T1000 (cell line): ENCODE measurements at regions not wholly inside any gene's neighbourhood (a gene's known extent, or its start where the extent isn't known, plus 50 kb on each side); places are given as distances from the start of the nearest gene placed in this dataset.

Experiments used
- DNase-seq: peaks from one replicate; lab custom pipeline; 2025; ENCODE audit warnings: mixed read lengths; lab: John Stamatoyannopoulos, UW

DNA sequence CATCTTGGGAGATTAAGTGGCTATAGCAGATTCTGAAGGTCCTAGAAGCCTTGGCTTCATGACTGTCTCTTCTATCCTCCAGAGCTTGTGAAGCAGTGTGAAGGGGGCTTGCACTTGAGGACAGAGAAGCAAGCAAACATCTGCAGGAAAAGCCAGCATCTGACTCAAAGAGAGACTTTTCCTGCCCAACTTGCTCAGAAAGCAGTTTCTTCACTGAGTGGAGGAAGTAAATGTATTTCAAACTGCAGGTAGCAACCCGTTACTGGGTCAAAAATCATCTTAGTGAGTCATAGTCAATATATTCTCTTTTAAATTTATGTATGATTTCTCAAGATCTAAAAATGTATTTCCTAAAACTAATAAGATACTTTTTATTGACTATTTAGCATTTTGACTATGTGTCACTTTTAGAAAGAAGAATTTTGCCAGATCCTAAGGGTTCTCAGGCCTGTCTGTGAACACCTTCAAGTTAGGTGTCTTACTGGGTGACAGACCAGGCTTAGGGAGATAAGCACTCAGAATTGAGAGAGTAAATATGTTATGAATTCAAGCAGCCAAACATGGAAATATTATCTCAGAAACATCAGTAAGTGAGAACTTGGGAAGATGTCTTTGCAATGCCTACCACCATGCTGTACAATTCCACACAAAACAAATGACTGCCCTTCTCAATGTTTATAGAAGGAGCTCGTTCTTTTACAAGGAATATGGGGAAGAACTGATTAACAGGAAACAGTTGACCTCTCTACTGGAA is 72.6 kb upstream of the DMAC1 start:
- no peak for DNase-seq

DNA sequence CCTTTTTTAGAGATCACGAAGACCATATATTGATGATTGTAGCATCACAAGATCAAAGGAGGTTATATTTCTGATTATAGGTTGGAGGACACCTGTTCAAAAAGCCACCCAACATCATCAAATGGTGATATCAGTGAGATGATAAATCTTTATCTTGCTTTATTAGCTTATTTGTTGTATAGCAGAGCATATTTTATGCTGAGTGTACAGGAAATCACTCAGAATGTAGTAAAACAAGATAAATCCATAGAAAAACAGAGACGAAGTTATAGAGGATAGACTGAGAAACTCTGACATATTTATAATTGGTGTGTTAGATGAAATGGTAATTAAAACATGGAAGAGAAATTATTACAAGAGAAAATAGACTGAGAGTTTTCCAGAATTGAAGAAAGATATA is 69.8 kb upstream of the DMAC1 start:
- no peak for DNase-seq

DNA sequence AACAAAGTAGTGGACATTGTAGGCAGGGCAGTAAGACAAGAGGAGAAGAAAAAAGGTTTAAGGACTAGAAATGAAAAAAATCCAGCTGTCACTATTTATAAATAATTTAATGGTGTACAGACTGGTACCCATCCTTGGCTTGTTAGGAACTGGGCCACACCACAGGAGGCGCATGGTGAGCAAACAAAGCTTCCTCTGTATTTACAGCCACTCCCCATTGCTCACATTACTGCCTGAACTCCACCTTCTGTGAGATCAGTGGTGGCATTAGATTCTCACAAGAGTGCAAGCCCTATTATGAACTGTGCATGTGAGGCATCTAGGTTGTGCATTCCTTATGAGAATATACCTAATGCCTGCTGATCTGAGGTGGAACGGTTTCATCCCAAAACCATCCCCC is 62.6 kb upstream of the DMAC1 start:
- no peak for DNase-seq

DNA sequence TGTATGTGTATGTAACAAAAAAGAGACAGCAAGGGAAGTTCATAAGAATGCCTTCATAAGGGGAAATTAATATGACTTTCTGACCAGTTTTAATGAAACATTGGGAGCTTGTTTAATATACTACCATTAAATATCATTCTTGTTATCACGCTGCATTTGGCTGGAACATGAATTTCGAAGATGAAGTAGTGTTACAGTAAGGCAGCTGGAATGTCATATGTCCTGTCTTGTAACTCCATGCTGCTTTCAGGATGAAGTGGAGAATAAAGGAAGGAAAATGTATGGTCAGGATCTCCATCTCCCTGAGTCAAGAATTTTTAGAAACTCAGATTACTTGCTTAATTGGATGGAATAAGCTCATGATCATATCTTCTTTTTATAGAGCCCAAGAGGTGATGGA is 61.5 kb upstream of the DMAC1 start:
- DNase-seq = no peak

DNA sequence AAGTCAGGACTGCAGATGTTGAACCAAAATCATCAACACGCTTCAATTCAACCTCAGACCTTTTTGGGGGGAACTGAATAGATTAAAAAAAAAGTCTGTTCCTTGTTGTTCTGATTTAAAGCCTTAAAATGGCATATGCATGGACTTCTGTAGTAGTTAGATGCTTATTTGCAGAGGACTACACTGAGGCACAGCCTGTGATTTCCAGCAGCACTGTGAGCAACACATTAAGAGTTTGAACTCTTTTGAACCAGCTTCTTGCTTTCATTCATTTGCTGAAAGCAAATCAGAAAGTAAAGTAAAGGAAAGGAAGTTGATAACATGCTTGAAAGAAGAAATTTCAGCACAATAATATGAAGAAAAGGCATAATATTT is 60.7 kb upstream of the DMAC1 start:
- no peak for DNase-seq

DNA sequence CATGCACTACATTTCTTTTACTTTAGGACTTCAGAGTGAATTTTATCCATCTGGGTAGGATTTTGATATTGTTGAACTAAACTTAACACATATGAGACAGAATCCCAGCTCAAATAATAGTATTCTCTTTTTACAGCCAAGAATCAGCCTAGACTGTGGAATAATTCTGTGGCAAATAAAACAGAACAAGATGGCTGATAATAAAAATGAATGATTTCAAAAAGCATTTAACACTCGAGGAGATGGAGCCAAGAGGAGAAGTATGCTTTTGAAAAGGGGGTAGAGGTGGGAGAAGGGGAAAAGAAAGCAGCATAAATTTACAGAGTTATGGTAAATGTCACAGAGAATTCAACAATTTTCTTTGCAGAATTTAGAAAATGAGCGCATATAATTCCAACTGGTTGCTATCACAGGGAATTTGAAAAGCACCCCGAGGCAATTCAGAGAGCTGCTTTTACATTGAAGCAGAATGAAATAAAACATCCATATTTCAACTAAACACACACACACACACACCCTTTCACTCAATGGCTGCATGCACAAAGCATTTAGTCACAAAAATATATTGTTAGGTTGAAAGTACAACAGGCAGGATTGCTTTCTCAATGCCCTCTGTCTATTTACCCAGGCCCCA is 60.2 kb upstream of the DMAC1 start:
- no peak for DNase-seq

DNA sequence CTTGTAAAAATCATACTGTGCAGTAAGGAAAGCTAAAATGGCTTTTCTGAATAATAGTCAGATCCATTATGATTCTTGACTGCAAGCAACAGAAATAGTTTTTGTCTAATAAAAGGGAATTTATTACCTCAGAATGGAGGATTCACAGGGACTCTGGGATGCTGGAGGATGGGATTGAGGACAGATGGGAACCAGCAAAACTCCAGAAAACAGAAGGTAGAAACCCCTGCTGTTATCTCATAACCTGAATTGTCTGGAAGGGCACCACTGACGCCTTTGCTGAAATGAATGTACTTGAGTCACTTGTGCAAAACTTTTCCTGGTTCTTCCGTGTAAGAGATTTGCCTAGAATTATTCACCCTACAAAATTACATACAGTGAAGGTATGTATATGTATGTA is 58.6 kb upstream of the DMAC1 start:
- no peak for DNase-seq

DNA sequence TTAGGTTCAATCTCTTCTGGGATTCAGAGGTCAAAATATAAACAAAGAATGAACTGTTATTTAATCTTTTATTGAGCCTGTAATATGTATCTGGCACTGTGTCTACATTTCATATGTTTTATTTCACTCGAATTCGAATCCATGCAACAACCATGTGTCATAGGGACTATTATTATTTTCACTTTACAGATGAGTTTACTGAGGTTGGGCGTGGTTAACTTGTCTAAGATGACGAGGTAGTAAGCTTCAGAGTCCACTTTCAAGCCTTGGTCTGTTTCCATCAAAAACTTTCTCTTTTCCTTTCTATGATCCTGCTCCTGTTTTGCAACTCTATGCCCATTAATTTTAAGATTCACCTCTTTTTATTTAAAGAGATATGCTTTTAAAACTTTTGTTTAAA is 55.2 kb upstream of the DMAC1 start:
- no peak for DNase-seq
